ENCODE measurements at regions not wholly inside any gene's neighbourhood (a gene's known extent, or its start where the extent isn't known, plus 50 kb on each side); places are given as distances from the start of the nearest gene placed in this dataset.

- Histone ChIP-seq H2BK15ac (ENCODE audit: low read length) (no peak overlapping the region), H3K4me2 (ENCODE audit: insufficient read depth in 1 of 2, low read depth in 2 of 2, low read length in 2 of 2) (no peak overlapping the region), H3K14ac (ENCODE audit: insufficient read length) (no peak overlapping the region), H3K23ac (ENCODE audit: insufficient read length) (no peak overlapping the region), H2AFZ (ENCODE audit: low read length) (no peak overlapping the region), H2BK120ac (replicated peaks; ENCODE audit: low read depth, low read length) (no peak overlapping the region), H2BK12ac (ENCODE audit: low read depth, low read length) (no peak overlapping the region), H3K9ac (replicated peaks in 1 of 4; ENCODE audit: extremely low read depth in 1 of 4, low read depth in 3 of 4, low read length in 3 of 4) (no peak overlapping the region), H3K18ac (ENCODE audit: extremely low read depth, low read length) (no peak overlapping the region), H2AK5ac (ENCODE audit: low read depth, low read length) (no peak overlapping the region), H3K4ac (replicated peaks; ENCODE audit: insufficient read length, low read depth, low read length) (no peak overlapping the region), H3K9me3 (ENCODE audit: insufficient read depth in 2 of 2, low read depth in 1 of 2, low read length in 1 of 2) (no peaks in the 10 kb centered on the region), H3K36me3 (ENCODE audit: control insufficient read depth in 2 of 4, insufficient read depth in 4 of 4, low read length in 3 of 4) (no peaks in the 10 kb centered on the region), H4K91ac (replicated peaks; ENCODE audit: insufficient read length, low read length) (no peak overlapping the region), H3K23me2 (ENCODE audit: low read depth, low read length) (no peaks in the 10 kb centered on the region), H3K56ac (replicated peaks; ENCODE audit: insufficient read length, low read depth, low read length) (no peak overlapping the region), H4K8ac (ENCODE audit: extremely low read depth, insufficient read depth, low read length) (no peak overlapping the region), H4K20me1 (replicated peaks in 1 of 2; ENCODE audit: control insufficient read depth in 1 of 2, insufficient read depth in 2 of 2, low read length in 2 of 2) (no peaks in the 10 kb centered on the region), H3K4me3 (ENCODE audit: extremely low read depth in 1 of 4, insufficient read depth in 2 of 4, low read depth in 3 of 4, low read length in 4 of 4) (no peak overlapping the region), H2BK5ac (ENCODE audit: low read depth, low read length) (no peak overlapping the region), H3K79me1 (ENCODE audit: low read depth, low read length) (no peaks in the 10 kb centered on the region), H4K5ac (ENCODE audit: insufficient read length, low read depth, low read length) (no peak overlapping the region), H3K4me1 (replicated peaks in 1 of 4; ENCODE audit: control insufficient read depth in 3 of 4, insufficient read depth in 4 of 4, low read length in 3 of 4) (0 out of 7 replicates have a peak, but pooled peaks cover 0 to 2% (median 0%) of the 10 kb centered on the region in 4 experiments), H3K27me3 (replicated peaks in 1 of 4; ENCODE audit: control insufficient read depth in 3 of 4, extremely low read depth in 1 of 4, insufficient read depth in 3 of 4, low read length in 3 of 4) (no peaks in the 10 kb centered on the region), H2BK20ac (ENCODE audit: low read length) (no peak overlapping the region; the same call in 1 of the 2 replicates), H3K27ac (ENCODE audit: low read depth, low read length) (no peak overlapping the region), H3K79me2 (ENCODE audit: control insufficient read depth in 1 of 2, insufficient read depth in 2 of 2, low read length in 2 of 2) (no peaks in the 10 kb centered on the region)
- ChIA-PET POLR2A (ENCODE audit: partially characterized antibody) (no interaction called here), CTCF (ENCODE audit: partially characterized antibody) (interaction anchor here (0.9 to 1.5 kb wide), 2 partner anchors 26 to 199 kb away, joined by 3 to 5 read pairs; no protein-coding TSS in a partner anchor)
- FAIRE-seq: no peak
- no peak for DNase-seq (ENCODE audit: low read depth in 1 of 2, low spot score in 2 of 2)
- WGBS, 2 experiments (ENCODE audit: extremely low coverage in 1 of 2, insufficient coverage in 1 of 2, insufficient read length in 1 of 2, insufficient replicate concordance in 2 of 2, low coverage in 1 of 2, low lambda C conversion rate in 2 of 2, missing lambda C conversion rate in 1 of 2): 87% methylated on average over 8 of the region's 8 CpGs; no CpG with 5 or more reads in 1 of the 2 experiments
- TF ChIP-seq CTCF (IDR thresholded peaks at IDR 0.05; ENCODE audit: control extremely low read depth in 1 of 3, insufficient read depth in 1 of 3, low read depth in 1 of 3, low read length in 3 of 3) (no peak), TAF7 (optimal IDR thresholded peaks at IDR 0.05; ENCODE audit: borderline replicate concordance, low read depth, low read length) (no peak), JUND (IDR thresholded peaks at IDR 0.05; ENCODE audit: low read length) (no peak), POLR2A (IDR thresholded peaks at IDR 0.05; ENCODE audit: control extremely low read depth in 1 of 2, low read depth in 2 of 2, low read length in 2 of 2) (no peak), HDAC6 (IDR thresholded peaks at IDR 0.05; ENCODE audit: low read depth, low read length) (no peak), TBP (IDR thresholded peaks at IDR 0.05; ENCODE audit: low read depth, low read length) (no peak), EZH2 (IDR thresholded peaks at IDR 0.05; ENCODE audit: low read depth, low read length, severe bottlenecking) (no peak), ATF3 (IDR thresholded peaks at IDR 0.05; ENCODE audit: insufficient read depth, low read depth, low read length) (no peak), PHF8 (conservative IDR thresholded peaks at IDR 0.05; ENCODE audit: low read depth, low read length) (no peak), TEAD4 (IDR thresholded peaks at IDR 0.05; ENCODE audit: low read depth, low read length) (no peak)
These were observed 221.2 kb downstream of the MAFB start for GRCh38 chr20:40467703-40468411.
